H1 (cell line): ENCODE measurements at regions not wholly inside any gene's neighbourhood (a gene's known extent, or its start where the extent isn't known, plus 50 kb on each side); places are given as distances from the start of the nearest gene placed in this dataset.

ENCODE experiments used
- CBX5 ChIP-seq: fragments of 300-800, 300-1000 bp; sonication (generic); IDR thresholded peaks from 2 replicates; pipeline ENCODE4 v1.7.1; 2016; ENCODE audit warnings: antibody characterized with exemption, low read length, low read depth
- CHD2 ChIP-seq: IDR thresholded peaks from 2 replicates; pipeline ENCODE4 v1.6.1; 2012; ENCODE audit warnings: low read length, improper control_type of control experiment
- MAX ChIP-seq: IDR thresholded peaks from 2 replicates; pipeline ENCODE4 v1.6.1; 2012; ENCODE audit warnings: inconsistent platforms
- RFX5 ChIP-seq: IDR thresholded peaks from 2 replicates; pipeline ENCODE4 v1.6.1; 2011; ENCODE audit warnings: low read depth, low read length, improper control_type of control experiment, borderline replicate concordance
- RNF2 ChIP-seq: fragments of 200-900, 300-1000 bp; sonication (generic); IDR thresholded peaks from 2 replicates; pipeline ENCODE4 v1.7.1; 2016; ENCODE audit warnings: borderline replicate concordance, low read depth, mild to moderate bottlenecking, antibody characterized with exemption, low read length; ENCODE audit not compliant: poor library complexity, severe bottlenecking; ENCODE audit errors: missing control alignments
- SRF ChIP-seq: IDR thresholded peaks from 2 replicates; pipeline ENCODE4 v1.6.1; 2011; ENCODE audit warnings: mild to moderate bottlenecking, low read depth, low read length, moderate library complexity
- TAF7 ChIP-seq: optimal IDR thresholded peaks from 2 replicates; pipeline ENCODE3; 2011; ENCODE audit warnings: low read depth, mild to moderate bottlenecking, inconsistent platforms, low read length, moderate library complexity, borderline replicate concordance
- USF2 ChIP-seq: IDR thresholded peaks from 2 replicates; pipeline ENCODE4 v1.6.1; 2011; ENCODE audit warnings: low read length, improper control_type of control experiment

DNA sequence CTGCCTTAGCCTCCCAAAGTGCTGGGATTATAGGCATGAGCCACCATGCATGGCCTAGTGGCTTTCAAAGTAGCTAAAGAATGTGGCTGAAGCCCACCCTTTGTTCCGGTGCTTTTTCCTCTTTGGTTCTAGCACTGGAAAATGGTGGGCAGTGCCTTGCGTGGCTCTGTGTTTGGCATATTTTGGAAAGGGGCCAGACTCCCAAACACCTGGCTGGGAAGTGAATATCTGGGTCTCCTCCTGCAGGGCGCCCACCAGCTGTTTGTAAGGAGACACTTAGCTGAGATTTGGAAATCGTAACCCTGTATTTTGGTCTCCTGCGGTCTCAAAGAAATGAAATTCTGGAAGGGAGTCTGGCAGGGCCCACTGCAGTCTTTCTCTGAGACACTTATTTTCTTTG, 336.4 kb downstream of the IL20RB start (continued):
- TF ChIP-seq USF2 (no peak), CBX5 (no peak), MAX (no peak), CHD2 (no peak), RNF2 (no peak), RFX5 (no peak), SRF (no peak), TAF7 (no peak)
- TF ChIP-seq, all 59 proteins: peak for 0
